BJ (cell line): ENCODE measurements at regions not wholly inside any gene's neighbourhood (a gene's known extent, or its start where the extent isn't known, plus 50 kb on each side); places are given as distances from the start of the nearest gene placed in this dataset. TPM values are rescaled to one million over a fixed set of nuclear protein-coding genes. Genes with fewer than 3 reads are reported as not detected.

ENCODE experiments used
- CTCF ChIA-PET: fragments of 350-600 bp; formaldehyde crosslinking; extraction: SDS; loops from one replicate; lab custom pipeline; 2021; ENCODE audit warnings: antibody characterized with exemption, inconsistent platforms; lab: Yijun Ruan, JAX
- POLR2A ChIA-PET: fragments of 300-600 bp; sonication (Branson Sonifier 250); formaldehyde crosslinking; extraction: SDS; loops from one replicate; lab custom pipeline; 2021; ENCODE audit warnings: antibody characterized with exemption; lab: Charles Lee
- DNase-seq: peaks from one replicate; pipeline ENCODE4 v3.0.0-alpha.2; 2011; ENCODE audit warnings: low read depth
- H3K27me3 ChIP-seq: 2 replicates; pipeline ENCODE4 v1.6.0; 2011; ENCODE audit warnings: low read length; ENCODE audit not compliant: control insufficient read depth, insufficient read depth
- H3K36me3 ChIP-seq: 2 replicates; pipeline ENCODE4 v1.5.1; 2011; ENCODE audit warnings: low read length; ENCODE audit not compliant: control insufficient read depth, insufficient read depth
- H3K4me3 ChIP-seq: 2 replicates; pipeline ENCODE4 v1.5.1; 2011; ENCODE audit warnings: low read depth, mild to moderate bottlenecking, control low read depth, low read length
- CTCF ChIP-seq: IDR thresholded peaks from 2 replicates; pipeline ENCODE4 v1.5.1; 2011; ENCODE audit warnings: low read depth, mild to moderate bottlenecking, control low read depth, inconsistent platforms, low read length, moderate library complexity; ENCODE audit not compliant: insufficient read depth
- small RNA-seq: library from RNA; depleted of rRNA; stranded (forward); fragments of <200 nt; gene quantifications from one replicate; pipeline ENCODE3, GENCODE V24; 2012; ENCODE audit warnings: low replicate concordance, low read depth; ENCODE audit not compliant: insufficient read length

- no peaks in the 10 kb centered on the region for H3K27me3 ChIP-seq
- no peak overlapping the region for H3K4me3 ChIP-seq
- no peak for TF ChIP-seq CTCF
- CTCF ChIA-PET: no interaction called here
- DNase-seq: no peak
- POLR2A ChIA-PET: no interaction called here
- no peaks in the 10 kb centered on the region for H3K36me3 ChIP-seq
Measured at GRCh38 chr10:65858841-65859240, 1067.0 kb upstream of the LRRTM3 start.

- Histone ChIP-seq H3K27me3 (no peaks in the 10 kb centered on the region), H3K4me3 (no peak overlapping the region), H3K36me3 (no peaks in the 10 kb centered on the region)
- no peak for DNase-seq
- no peak for TF ChIP-seq CTCF
- ChIA-PET POLR2A (no interaction called here), CTCF (no interaction called here)
Measured at GRCh38 chr10:65861249-65861648, 1064.6 kb upstream of the LRRTM3 start.

Small RNA genes lying in the stretch of these regions (small RNA-seq; reads per million reads assigned to genes)
- gene CYP2C61P: not detected
